ENCODE measurements at regions not wholly inside any gene's neighbourhood (a gene's known extent, or its start where the extent isn't known, plus 50 kb on each side); places are given as distances from the start of the nearest gene placed in this dataset.

- no peaks in the 10 kb centered on the region for H3K9me3 ChIP-seq (replicated peaks; ENCODE audit: control insufficient read depth, insufficient read depth, low read length)
- no peak overlapping the region for H3K4me3 ChIP-seq (replicated peaks in 1 of 3; ENCODE audit: insufficient read depth in 1 of 3, low read depth in 1 of 3, low read length in 3 of 3)
- no peaks in the 10 kb centered on the region for H3K36me3 ChIP-seq (ENCODE audit: control insufficient read depth in 2 of 2, extremely low read depth in 1 of 2, insufficient read depth in 2 of 2, low read length in 2 of 2)
- no peak for TF ChIP-seq EZH2 (IDR thresholded peaks at IDR 0.05; ENCODE audit: borderline replicate concordance, low read depth, low read length, severe bottlenecking)
- H3K79me2 ChIP-seq (ENCODE audit: control insufficient read depth, insufficient read depth, low read length), result no peaks in the 10 kb centered on the region
- H3K27me3 ChIP-seq (ENCODE audit: control insufficient read depth in 2 of 2, insufficient read depth in 2 of 2, low read length in 2 of 2), result no peaks in the 10 kb centered on the region
- CTCF ChIA-PET, result no interaction called here
- H3K27ac ChIP-seq (ENCODE audit: insufficient read depth, low read depth, low read length), result no peak overlapping the region
- no peak for FAIRE-seq
- dilution Hi-C loops (cut with MboI; ENCODE audit: extremely low pct_ligation_motif_present, low sequenced_read_pairs), result no loop called here
- no peak overlapping the region for H3K4me2 ChIP-seq (ENCODE audit: insufficient read depth, low read length)
- no TSS peak for BruUV-seq (replicated peaks)
- H4K20me1 ChIP-seq (replicated peaks; ENCODE audit: control insufficient read depth, extremely low read depth, insufficient read depth, low read length), result no peaks in the 10 kb centered on the region
- H3K4me1 ChIP-seq (ENCODE audit: control insufficient read depth, extremely low read depth, insufficient read depth, low read length), result peaks cover 12% of the 10 kb centered on the region
- H3K9me1 ChIP-seq (replicated peaks; ENCODE audit: control insufficient read depth, extremely low read depth, insufficient read depth, low read length), result no peaks in the 10 kb centered on the region
- intact Hi-C loops (cut with micrococcal nuclease), result no loop called here
- no peak overlapping the region for H3K9ac ChIP-seq (replicated peaks; ENCODE audit: extremely low read depth, insufficient read depth, low read length)
- H2AFZ ChIP-seq (ENCODE audit: low read depth, low read length), result no peak overlapping the region
- DNase-seq (ENCODE audit: low read depth, low spot score), result no peak
- POLR2A ChIA-PET, result no interaction called here
Measured at GRCh38 chrX:65610040-65610439, 57.4 kb upstream of the MSN start.

DNA sequence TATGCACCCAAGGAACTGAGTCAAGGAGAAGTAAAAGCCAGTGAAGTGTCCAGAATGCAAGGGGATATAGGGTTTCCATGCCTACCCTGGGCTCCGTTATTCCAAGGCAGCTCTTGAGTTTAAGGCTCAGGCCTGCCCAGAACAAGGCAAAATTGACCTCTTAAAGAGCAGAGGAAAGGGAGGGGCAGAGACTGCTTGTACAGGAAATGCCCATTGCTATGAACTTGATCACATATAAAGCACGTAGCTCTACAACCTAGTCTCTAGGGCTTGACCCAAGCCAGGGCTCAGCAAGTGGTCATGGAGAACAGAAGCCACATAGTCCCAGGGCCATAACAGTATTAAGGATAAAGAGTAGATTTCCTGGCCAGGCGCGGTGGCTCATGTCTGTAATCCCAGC lies 58.2 kb upstream of the MSN start:
- Histone ChIP-seq H4K20me1 (replicated peaks; ENCODE audit: control insufficient read depth, extremely low read depth, insufficient read depth, low read length) (no peaks in the 10 kb centered on the region), H2AFZ (ENCODE audit: low read depth, low read length) (peak overlapping the region; percentile 90), H3K79me2 (ENCODE audit: control insufficient read depth, insufficient read depth, low read length) (no peaks in the 10 kb centered on the region), H3K9me1 (replicated peaks; ENCODE audit: control insufficient read depth, extremely low read depth, insufficient read depth, low read length) (no peaks in the 10 kb centered on the region), H3K36me3 (ENCODE audit: control insufficient read depth in 2 of 2, extremely low read depth in 1 of 2, insufficient read depth in 2 of 2, low read length in 2 of 2) (no peaks in the 10 kb centered on the region), H3K4me2 (ENCODE audit: insufficient read depth, low read length) (no peak overlapping the region), H3K4me1 (ENCODE audit: control insufficient read depth, extremely low read depth, insufficient read depth, low read length) (peaks cover 14% of the 10 kb centered on the region), H3K27ac (ENCODE audit: insufficient read depth, low read depth, low read length) (no peak overlapping the region), H3K27me3 (ENCODE audit: control insufficient read depth in 2 of 2, insufficient read depth in 2 of 2, low read length in 2 of 2) (no peaks in the 10 kb centered on the region), H3K9me3 (replicated peaks; ENCODE audit: control insufficient read depth, insufficient read depth, low read length) (no peaks in the 10 kb centered on the region), H3K9ac (replicated peaks; ENCODE audit: extremely low read depth, insufficient read depth, low read length) (no peak overlapping the region), H3K4me3 (replicated peaks in 1 of 3; ENCODE audit: insufficient read depth in 1 of 3, low read depth in 1 of 3, low read length in 3 of 3) (no peak overlapping the region)
- no TSS peak for BruUV-seq (replicated peaks)
- FAIRE-seq (peak; percentile 80), DNase-seq (ENCODE audit: low read depth, low spot score) (no peak)
- intact Hi-C loops (cut with micrococcal nuclease) (no loop called here), dilution Hi-C loops (cut with MboI; ENCODE audit: extremely low pct_ligation_motif_present, low sequenced_read_pairs) (no loop called here)
- POLR2A ChIA-PET, result no interaction called here
- TF ChIP-seq MAX (IDR thresholded peaks at IDR 0.05; ENCODE audit: insufficient read depth, insufficient read length) (no peak), MYC (IDR thresholded peaks at IDR 0.05; ENCODE audit: low read depth, low read length) (no peak), FOS (IDR thresholded peaks at IDR 0.05; ENCODE audit: borderline replicate concordance, insufficient read depth, low read length) (no peak), POLR2AphosphoS5 (IDR thresholded peaks at IDR 0.05; ENCODE audit: insufficient read depth, low read depth, low read length) (no peak), JUN (IDR thresholded peaks at IDR 0.05; ENCODE audit: borderline replicate concordance, insufficient read depth, insufficient read length, low read depth) (no peak), POLR2A (IDR thresholded peaks at IDR 0.05; ENCODE audit: low read depth, low read length) (no peak), EZH2 (IDR thresholded peaks at IDR 0.05; ENCODE audit: borderline replicate concordance, low read depth, low read length, severe bottlenecking) (no peak), GATA2 (IDR thresholded peaks at IDR 0.05; ENCODE audit: insufficient read depth, insufficient read length, low read depth, low read length) (no peak)
- TF ChIP-seq, protein P1, sequence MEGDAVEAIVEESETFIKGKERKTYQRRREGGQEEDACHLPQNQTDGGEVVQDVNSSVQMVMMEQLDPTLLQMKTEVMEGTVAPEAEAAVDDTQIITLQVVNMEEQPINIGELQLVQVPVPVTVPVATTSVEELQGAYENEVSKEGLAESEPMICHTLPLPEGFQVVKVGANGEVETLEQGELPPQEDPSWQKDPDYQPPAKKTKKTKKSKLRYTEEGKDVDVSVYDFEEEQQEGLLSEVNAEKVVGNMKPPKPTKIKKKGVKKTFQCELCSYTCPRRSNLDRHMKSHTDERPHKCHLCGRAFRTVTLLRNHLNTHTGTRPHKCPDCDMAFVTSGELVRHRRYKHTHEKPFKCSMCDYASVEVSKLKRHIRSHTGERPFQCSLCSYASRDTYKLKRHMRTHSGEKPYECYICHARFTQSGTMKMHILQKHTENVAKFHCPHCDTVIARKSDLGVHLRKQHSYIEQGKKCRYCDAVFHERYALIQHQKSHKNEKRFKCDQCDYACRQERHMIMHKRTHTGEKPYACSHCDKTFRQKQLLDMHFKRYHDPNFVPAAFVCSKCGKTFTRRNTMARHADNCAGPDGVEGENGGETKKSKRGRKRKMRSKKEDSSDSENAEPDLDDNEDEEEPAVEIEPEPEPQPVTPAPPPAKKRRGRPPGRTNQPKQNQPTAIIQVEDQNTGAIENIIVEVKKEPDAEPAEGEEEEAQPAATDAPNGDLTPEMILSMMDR (IDR thresholded peaks at IDR 0.05; ENCODE audit: extremely low read depth in 1 of 2, insufficient read depth in 1 of 2, low read depth in 1 of 2, low read length in 2 of 2), result no peak
- CTCF ChIA-PET, result no interaction called here
